DMS153 treated with DMSO at 0.1 percent for 48 hours (cell line): ENCODE measurements at regions not wholly inside any gene's neighbourhood (a gene's known extent, or its start where the extent isn't known, plus 50 kb on each side); places are given as distances from the start of the nearest gene placed in this dataset.
"Not testable (repeated sequence)": the region's sequence is repeated elsewhere in the genome, so short reads cannot be mapped to it uniquely, and the experiment has no call there.

Experiments used
- DNase-seq: peaks from one replicate; lab custom pipeline; 2025; ENCODE audit not compliant: unreplicated experiment; lab: John Stamatoyannopoulos, UW

- no peak for DNase-seq
Measured at GRCh38 chr18:77329651-77330050, 80.0 kb downstream of the GALR1 start.

- DNase-seq = no peak
Measured at GRCh38 chr18:77334876-77335275, 85.2 kb downstream of the GALR1 start.

GRCh38 chr18:77337604-77338003, 88.0 kb downstream of the GALR1 start:
- no peak for DNase-seq

- DNase-seq = no peak
Measured at GRCh38 chr18:77339093-77339492, 89.4 kb downstream of the GALR1 start.

- no peak for DNase-seq
Measured at GRCh38 chr18:77339623-77340022, 90.0 kb downstream of the GALR1 start.

- no peak for DNase-seq
Measured at GRCh38 chr18:77340815-77341214, 91.2 kb downstream of the GALR1 start.

- DNase-seq = no peak
Measured at GRCh38 chr18:77341527-77342325, 92.1 kb downstream of the GALR1 start.

- DNase-seq = no peak
Measured at GRCh38 chr18:77342736-77343135, 93.1 kb downstream of the GALR1 start.

GRCh38 chr18:77343846-77344510, 94.3 kb downstream of the GALR1 start:
- DNase-seq = no peak

GRCh38 chr18:77344786-77345500, 95.3 kb downstream of the GALR1 start:
- no peak for DNase-seq

- no peak for DNase-seq
Measured at GRCh38 chr18:77346208-77346810, 96.7 kb downstream of the GALR1 start.

GRCh38 chr18:77353349-77353748, 103.7 kb downstream of the GALR1 start:
- DNase-seq = not testable (repeated sequence)

GRCh38 chr18:77359561-77360314, 110.1 kb downstream of the GALR1 start:
- DNase-seq = no peak

- DNase-seq = no peak
Measured at GRCh38 chr18:77360315-77361190, 110.9 kb downstream of the GALR1 start.

GRCh38 chr18:77361382-77361781, 111.7 kb downstream of the GALR1 start:
- no peak for DNase-seq

GRCh38 chr18:77365667-77366066, 116.0 kb downstream of the GALR1 start:
- no peak for DNase-seq

GRCh38 chr18:77366067-77366719, 116.5 kb downstream of the GALR1 start:
- no peak for DNase-seq

GRCh38 chr18:77366720-77367641, 117.3 kb downstream of the GALR1 start:
- peak; percentile 65 for DNase-seq
